Neural cell (in vitro differentiated cells): ENCODE measurements at regions not wholly inside any gene's neighbourhood (a gene's known extent, or its start where the extent isn't known, plus 50 kb on each side); places are given as distances from the start of the nearest gene placed in this dataset.

ENCODE experiments used
- H2AFZ ChIP-seq: fragments of 200-600, 300-800 bp; sonication (generic), shearing (Covaris generic); 2 replicates; pipeline ENCODE4 v1.6.0; 2014; ENCODE audit warnings: low read depth, mild to moderate bottlenecking, antibody characterized with exemption, low read length, moderate library complexity
- H3F3A ChIP-seq: fragments of 200-600 bp; shearing (Covaris generic); 2 replicates; pipeline ENCODE4 v1.6.1; 2016; ENCODE audit warnings: mild to moderate bottlenecking, moderate library complexity, mixed read lengths, antibody characterized with exemption, low read length; ENCODE audit not compliant: insufficient read depth, poor library complexity, severe bottlenecking
- H3K27ac ChIP-seq: fragments of 200-600, 300-800 bp; sonication (generic), shearing (Covaris generic); 2 replicates; pipeline ENCODE4 v1.5.1; 2014; ENCODE audit warnings: mild to moderate bottlenecking, low read length, moderate library complexity
- H3K27me3 ChIP-seq: fragments of 300-800, 200-600 bp; sonication (generic), shearing (Covaris generic); 2 replicates; pipeline ENCODE4 v1.6.0; 2014; ENCODE audit warnings: mild to moderate bottlenecking, low read depth, low read length, moderate library complexity; ENCODE audit not compliant: insufficient read depth
- H3K36me3 ChIP-seq: fragments of 300-800, 200-600 bp; sonication (generic), shearing (Covaris generic); 2 replicates; pipeline ENCODE4 v1.5.1; 2014; ENCODE audit warnings: mild to moderate bottlenecking, antibody characterized with exemption, low read length, moderate library complexity; ENCODE audit not compliant: insufficient read depth
- H3K4me2 ChIP-seq: fragments of 300-800, 200-600 bp; sonication (generic), shearing (Covaris generic); 2 replicates; pipeline ENCODE4 v1.6.0; 2014; ENCODE audit warnings: mild to moderate bottlenecking, low read length
- H3K4me3 ChIP-seq: fragments of 300-800, 200-600 bp; sonication (generic), shearing (Covaris generic); 2 replicates; pipeline ENCODE4 v1.5.1; 2014; ENCODE audit warnings: mild to moderate bottlenecking, low read length, moderate library complexity
- H3K79me2 ChIP-seq: fragments of 200-600 bp; shearing (Covaris generic); replicated peaks from 2 replicates; pipeline ENCODE4 v1.6.0; 2014; ENCODE audit warnings: mild to moderate bottlenecking, low read length, moderate library complexity; ENCODE audit not compliant: insufficient read depth
- H3K9ac ChIP-seq: fragments of 300-800, 200-600 bp; sonication (generic), shearing (Covaris generic); 2 replicates; pipeline ENCODE4 v1.6.1; 2016; ENCODE audit warnings: mild to moderate bottlenecking, low read length, mixed read lengths
- H3K9me2 ChIP-seq: fragments of 200-600 bp; shearing (Covaris generic); 2 replicates; pipeline ENCODE4 v1.6.1; 2016; ENCODE audit warnings: mild to moderate bottlenecking, low read length, mixed read lengths; ENCODE audit not compliant: insufficient read depth
- H3K9me3 ChIP-seq: fragments of 200-600, 300-800 bp; sonication (generic), shearing (Covaris generic); 2 replicates; pipeline ENCODE4 v1.6.1; 2016; ENCODE audit warnings: mild to moderate bottlenecking, mixed run types, low read length, moderate library complexity, mixed read lengths
- H4K20me1 ChIP-seq: fragments of 200-600 bp; shearing (Covaris generic); 2 replicates; pipeline ENCODE4 v1.6.1; 2016; ENCODE audit warnings: mild to moderate bottlenecking, mixed run types; ENCODE audit not compliant: insufficient read depth
- EP300 ChIP-seq: fragments of 450-650 bp; conservative IDR thresholded peaks from 2 replicates; pipeline ENCODE4 v1.6.1; 2014; ENCODE audit warnings: antibody characterized with exemption, mild to moderate bottlenecking, moderate library complexity; ENCODE audit not compliant: poor library complexity, severe bottlenecking
- EZH2 ChIP-seq: fragments of 200-600, 300-800 bp; shearing (Covaris generic), sonication (generic); IDR thresholded peaks from 2 replicates; pipeline ENCODE4 v1.6.1; 2014; ENCODE audit warnings: antibody characterized with exemption, low read length, borderline replicate concordance, mild to moderate bottlenecking; ENCODE audit not compliant: insufficient read depth, poor library complexity, severe bottlenecking
- MXI1 ChIP-seq: fragments of 450-650 bp; conservative IDR thresholded peaks from 2 replicates; pipeline ENCODE4 v1.6.1; 2014; ENCODE audit warnings: antibody characterized with exemption, mild to moderate bottlenecking; ENCODE audit not compliant: poor library complexity, severe bottlenecking
- POLR2AphosphoS5 ChIP-seq: IDR thresholded peaks from 2 replicates; pipeline ENCODE4 v1.6.1; 2012
- RAD21 ChIP-seq: fragments of 450-650 bp; conservative IDR thresholded peaks from 2 replicates; pipeline ENCODE4 v1.6.1; 2014; ENCODE audit warnings: antibody characterized with exemption, mild to moderate bottlenecking, moderate library complexity
- REST ChIP-seq: IDR thresholded peaks from 2 replicates; pipeline ENCODE4 v1.6.1; 2012; ENCODE audit warnings: borderline replicate concordance
- SMC3 ChIP-seq: fragments of 450-650 bp; conservative IDR thresholded peaks from 2 replicates; pipeline ENCODE4 v1.6.1; 2014; ENCODE audit warnings: antibody characterized with exemption, mild to moderate bottlenecking, moderate library complexity; ENCODE audit not compliant: poor library complexity
- TAF1 ChIP-seq: IDR thresholded peaks from 2 replicates; pipeline ENCODE4 v1.6.1; 2012; ENCODE audit warnings: low read depth
- TF ChIP-seq, protein P1 (sequence below): fragments of 450-650 bp; IDR thresholded peaks from 2 replicates; pipeline ENCODE4 v1.5.1; 2014; ENCODE audit warnings: antibody characterized with exemption, mild to moderate bottlenecking, moderate library complexity; ENCODE audit not compliant: poor library complexity, severe bottlenecking

DNA sequence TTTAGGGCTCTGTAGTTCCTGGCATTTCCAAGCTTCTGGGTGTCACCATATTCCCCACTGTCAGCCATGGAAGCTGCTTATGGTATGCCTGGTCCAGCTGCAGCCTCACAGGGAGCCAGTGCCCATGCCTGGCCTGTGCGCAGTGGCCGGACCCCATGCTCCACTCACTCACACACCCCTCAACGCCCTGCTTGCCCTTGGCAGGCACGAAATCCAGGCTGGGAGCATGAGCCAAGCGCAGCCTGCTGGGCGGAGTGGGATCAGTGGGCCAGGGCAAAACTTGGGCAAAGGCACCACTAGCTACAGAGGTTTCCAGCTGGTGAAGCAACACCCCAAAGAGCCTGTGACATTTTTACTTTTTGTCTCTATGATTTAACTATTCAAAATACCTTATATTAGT is 520.4 kb downstream of the RWDD3 start:
- Histone ChIP-seq H3K9ac (no peak overlapping the region), H3K9me3 (no peaks in the 10 kb centered on the region), H3K36me3 (no peaks in the 10 kb centered on the region), H4K20me1 (no peaks in the 10 kb centered on the region), H2AFZ (no peak overlapping the region), H3K79me2 (no peaks in the 10 kb centered on the region), H3K4me2 (no peak overlapping the region), H3K27me3 (no peaks in the 10 kb centered on the region), H3F3A (no peaks in the 10 kb centered on the region), H3K4me3 (no peak overlapping the region), H3K27ac (no peak overlapping the region), H3K9me2 (no peaks in the 10 kb centered on the region)
- TF ChIP-seq TAF1 (no peak), RAD21 (no peak), EZH2 (no peak), SMC3 (no peak), MXI1 (no peak)
- TF ChIP-seq, protein P1, sequence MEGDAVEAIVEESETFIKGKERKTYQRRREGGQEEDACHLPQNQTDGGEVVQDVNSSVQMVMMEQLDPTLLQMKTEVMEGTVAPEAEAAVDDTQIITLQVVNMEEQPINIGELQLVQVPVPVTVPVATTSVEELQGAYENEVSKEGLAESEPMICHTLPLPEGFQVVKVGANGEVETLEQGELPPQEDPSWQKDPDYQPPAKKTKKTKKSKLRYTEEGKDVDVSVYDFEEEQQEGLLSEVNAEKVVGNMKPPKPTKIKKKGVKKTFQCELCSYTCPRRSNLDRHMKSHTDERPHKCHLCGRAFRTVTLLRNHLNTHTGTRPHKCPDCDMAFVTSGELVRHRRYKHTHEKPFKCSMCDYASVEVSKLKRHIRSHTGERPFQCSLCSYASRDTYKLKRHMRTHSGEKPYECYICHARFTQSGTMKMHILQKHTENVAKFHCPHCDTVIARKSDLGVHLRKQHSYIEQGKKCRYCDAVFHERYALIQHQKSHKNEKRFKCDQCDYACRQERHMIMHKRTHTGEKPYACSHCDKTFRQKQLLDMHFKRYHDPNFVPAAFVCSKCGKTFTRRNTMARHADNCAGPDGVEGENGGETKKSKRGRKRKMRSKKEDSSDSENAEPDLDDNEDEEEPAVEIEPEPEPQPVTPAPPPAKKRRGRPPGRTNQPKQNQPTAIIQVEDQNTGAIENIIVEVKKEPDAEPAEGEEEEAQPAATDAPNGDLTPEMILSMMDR: no peak

DNA sequence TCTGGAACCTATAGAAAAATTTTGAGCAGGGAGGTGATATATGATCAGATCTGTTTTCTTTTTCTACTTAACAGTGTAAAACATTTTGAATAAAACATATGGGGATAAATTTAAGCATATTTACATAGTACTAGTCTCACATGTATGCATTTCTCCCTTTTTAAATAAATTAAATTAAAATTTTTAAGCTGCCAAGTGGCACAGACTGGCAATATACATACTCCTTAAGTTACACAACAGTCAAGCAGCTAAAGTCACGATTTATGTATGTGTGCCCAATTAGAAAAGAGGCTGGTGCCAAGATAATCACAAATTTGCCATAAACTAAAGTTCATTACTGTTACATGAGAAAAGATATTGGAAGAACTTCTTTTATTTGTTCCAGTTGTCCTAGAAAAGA is 532.0 kb downstream of the RWDD3 start:
- TF ChIP-seq EP300 (no peak), SMC3 (no peak), TAF1 (no peak), MXI1 (no peak), EZH2 (no peak), POLR2AphosphoS5 (no peak), RAD21 (no peak), REST (no peak)
- TF ChIP-seq, protein P1: no peak
- no peak overlapping the region for H3K27ac ChIP-seq
- H3K9me2 ChIP-seq: no peaks in the 10 kb centered on the region
- H4K20me1 ChIP-seq: no peaks in the 10 kb centered on the region
- H3K4me2 ChIP-seq: no peak overlapping the region
- no peaks in the 10 kb centered on the region for H3F3A ChIP-seq
- no peak overlapping the region for H2AFZ ChIP-seq
- H3K79me2 ChIP-seq: no peaks in the 10 kb centered on the region
- no peaks in the 10 kb centered on the region for H3K36me3 ChIP-seq
- no peaks in the 10 kb centered on the region for H3K27me3 ChIP-seq
- no peak overlapping the region for H3K4me3 ChIP-seq
- H3K9me3 ChIP-seq: no peaks in the 10 kb centered on the region
- H3K9ac ChIP-seq: no peak overlapping the region
